ENCODE measurements at regions not wholly inside any gene's neighbourhood (a gene's known extent, or its start where the extent isn't known, plus 50 kb on each side); places are given as distances from the start of the nearest gene placed in this dataset.
A peak's percentile ranks its signal among the peaks of the same experiment; 100 is the strongest.

DNA sequence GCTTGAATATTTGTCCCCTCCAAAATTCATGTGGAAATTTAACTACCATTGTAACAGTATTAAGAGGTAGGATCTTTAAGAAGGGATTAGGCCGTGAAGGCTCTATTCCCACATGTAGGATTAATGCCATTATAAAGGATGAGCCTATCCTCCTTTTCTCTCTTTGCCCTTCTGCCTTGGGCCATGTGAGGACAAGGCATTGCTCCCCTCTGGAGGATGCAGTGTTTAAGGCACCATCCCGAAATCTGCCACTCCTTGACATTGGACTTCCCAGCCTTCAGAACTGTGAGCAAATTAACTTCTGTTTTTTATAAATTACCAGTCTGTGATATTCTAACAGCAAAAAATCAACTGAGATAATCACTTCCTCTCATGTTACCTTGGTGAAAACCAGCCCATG lies 124.4 kb downstream of the TOMM20 start:
- H3K27ac ChIP-seq (replicated peaks), result no peak overlapping the region
- H3K4me3 ChIP-seq (replicated peaks; ENCODE audit: insufficient read depth, low read length), result no peak overlapping the region
- no peak for DNase-seq (ENCODE audit: low read depth in 1 of 2, low spot score in 1 of 2)
- TF ChIP-seq SPI1 (IDR thresholded peaks at IDR 0.05; ENCODE audit: borderline replicate concordance, low read depth), result peak; percentile 4; the same call in 1 of the 2 replicates
- TF ChIP-seq, protein P1, sequence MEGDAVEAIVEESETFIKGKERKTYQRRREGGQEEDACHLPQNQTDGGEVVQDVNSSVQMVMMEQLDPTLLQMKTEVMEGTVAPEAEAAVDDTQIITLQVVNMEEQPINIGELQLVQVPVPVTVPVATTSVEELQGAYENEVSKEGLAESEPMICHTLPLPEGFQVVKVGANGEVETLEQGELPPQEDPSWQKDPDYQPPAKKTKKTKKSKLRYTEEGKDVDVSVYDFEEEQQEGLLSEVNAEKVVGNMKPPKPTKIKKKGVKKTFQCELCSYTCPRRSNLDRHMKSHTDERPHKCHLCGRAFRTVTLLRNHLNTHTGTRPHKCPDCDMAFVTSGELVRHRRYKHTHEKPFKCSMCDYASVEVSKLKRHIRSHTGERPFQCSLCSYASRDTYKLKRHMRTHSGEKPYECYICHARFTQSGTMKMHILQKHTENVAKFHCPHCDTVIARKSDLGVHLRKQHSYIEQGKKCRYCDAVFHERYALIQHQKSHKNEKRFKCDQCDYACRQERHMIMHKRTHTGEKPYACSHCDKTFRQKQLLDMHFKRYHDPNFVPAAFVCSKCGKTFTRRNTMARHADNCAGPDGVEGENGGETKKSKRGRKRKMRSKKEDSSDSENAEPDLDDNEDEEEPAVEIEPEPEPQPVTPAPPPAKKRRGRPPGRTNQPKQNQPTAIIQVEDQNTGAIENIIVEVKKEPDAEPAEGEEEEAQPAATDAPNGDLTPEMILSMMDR (IDR thresholded peaks at IDR 0.05; ENCODE audit: insufficient read depth, low read length), result no peak
- TF ChIP-seq, protein P2, sequence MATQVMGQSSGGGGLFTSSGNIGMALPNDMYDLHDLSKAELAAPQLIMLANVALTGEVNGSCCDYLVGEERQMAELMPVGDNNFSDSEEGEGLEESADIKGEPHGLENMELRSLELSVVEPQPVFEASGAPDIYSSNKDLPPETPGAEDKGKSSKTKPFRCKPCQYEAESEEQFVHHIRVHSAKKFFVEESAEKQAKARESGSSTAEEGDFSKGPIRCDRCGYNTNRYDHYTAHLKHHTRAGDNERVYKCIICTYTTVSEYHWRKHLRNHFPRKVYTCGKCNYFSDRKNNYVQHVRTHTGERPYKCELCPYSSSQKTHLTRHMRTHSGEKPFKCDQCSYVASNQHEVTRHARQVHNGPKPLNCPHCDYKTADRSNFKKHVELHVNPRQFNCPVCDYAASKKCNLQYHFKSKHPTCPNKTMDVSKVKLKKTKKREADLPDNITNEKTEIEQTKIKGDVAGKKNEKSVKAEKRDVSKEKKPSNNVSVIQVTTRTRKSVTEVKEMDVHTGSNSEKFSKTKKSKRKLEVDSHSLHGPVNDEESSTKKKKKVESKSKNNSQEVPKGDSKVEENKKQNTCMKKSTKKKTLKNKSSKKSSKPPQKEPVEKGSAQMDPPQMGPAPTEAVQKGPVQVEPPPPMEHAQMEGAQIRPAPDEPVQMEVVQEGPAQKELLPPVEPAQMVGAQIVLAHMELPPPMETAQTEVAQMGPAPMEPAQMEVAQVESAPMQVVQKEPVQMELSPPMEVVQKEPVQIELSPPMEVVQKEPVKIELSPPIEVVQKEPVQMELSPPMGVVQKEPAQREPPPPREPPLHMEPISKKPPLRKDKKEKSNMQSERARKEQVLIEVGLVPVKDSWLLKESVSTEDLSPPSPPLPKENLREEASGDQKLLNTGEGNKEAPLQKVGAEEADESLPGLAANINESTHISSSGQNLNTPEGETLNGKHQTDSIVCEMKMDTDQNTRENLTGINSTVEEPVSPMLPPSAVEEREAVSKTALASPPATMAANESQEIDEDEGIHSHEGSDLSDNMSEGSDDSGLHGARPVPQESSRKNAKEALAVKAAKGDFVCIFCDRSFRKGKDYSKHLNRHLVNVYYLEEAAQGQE (IDR thresholded peaks at IDR 0.05; ENCODE audit: insufficient replicate concordance, low read depth), result no peak
- no peaks in the 10 kb centered on the region for H3K27me3 ChIP-seq (ENCODE audit: insufficient read depth, poor library complexity, severe bottlenecking)

DNA sequence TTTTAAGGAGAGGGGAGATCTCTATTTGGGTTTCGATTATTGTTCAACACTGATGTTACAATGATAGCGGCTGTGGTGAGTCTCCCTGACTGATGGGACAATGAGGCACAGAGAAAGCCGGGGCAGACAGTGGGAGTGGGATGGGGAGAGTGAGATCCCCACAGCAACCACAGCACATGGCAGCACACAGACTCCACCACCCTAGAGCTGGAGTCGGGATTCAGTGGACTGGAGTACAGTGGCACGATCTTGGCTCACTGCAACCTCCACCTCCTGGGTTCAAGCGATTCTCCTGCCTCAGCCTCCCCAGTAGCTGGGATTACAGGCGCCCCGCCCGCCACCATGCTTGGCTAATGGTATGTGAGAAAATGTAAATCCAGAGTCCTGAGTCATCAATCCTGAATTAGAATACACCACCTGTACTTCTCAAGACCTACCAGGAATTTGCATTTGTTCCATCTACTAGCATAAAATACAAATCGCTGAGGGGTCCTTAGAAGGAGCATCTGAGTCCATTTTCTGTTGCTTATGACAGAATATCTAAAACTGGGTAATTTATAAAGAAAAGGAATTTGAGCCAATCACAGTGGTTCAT lies 125.8 kb downstream of the TOMM20 start:
- no peak for DNase-seq (ENCODE audit: low read depth in 1 of 2, low spot score in 1 of 2)
- TF ChIP-seq, protein P2 (IDR thresholded peaks at IDR 0.05; ENCODE audit: insufficient replicate concordance, low read depth), result no peak
- TF ChIP-seq POLR2AphosphoS5 (IDR thresholded peaks at IDR 0.05; ENCODE audit: low read depth) (no peak), SPI1 (IDR thresholded peaks at IDR 0.05; ENCODE audit: borderline replicate concordance, low read depth) (no peak)
- Histone ChIP-seq H3K27me3 (ENCODE audit: insufficient read depth, poor library complexity, severe bottlenecking) (no peaks in the 10 kb centered on the region), H3K4me3 (replicated peaks; ENCODE audit: insufficient read depth, low read length) (no peak overlapping the region), H3K27ac (replicated peaks) (no peak overlapping the region)

DNA sequence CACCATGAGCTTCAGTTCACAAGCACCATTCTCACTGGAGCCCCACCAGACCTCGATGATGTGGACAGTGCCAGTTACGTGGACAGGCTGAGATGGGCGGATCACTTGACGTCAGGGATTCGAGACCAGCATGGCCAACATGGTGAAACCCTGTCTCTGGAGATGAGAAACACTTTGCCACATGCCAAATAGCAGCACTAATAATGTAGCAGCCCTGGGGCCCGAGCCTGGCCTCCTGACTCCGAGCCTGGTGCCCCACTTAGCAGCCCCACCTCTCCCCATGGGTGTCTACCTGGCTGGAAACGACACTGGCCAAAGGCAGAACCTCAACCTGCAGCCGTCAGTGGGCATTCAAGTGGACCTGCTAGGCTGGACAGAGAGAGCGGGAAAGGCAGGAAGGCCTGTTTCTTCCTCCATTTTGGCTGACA lies 129.1 kb downstream of the TOMM20 start:
- DNase-seq (ENCODE audit: low read depth in 1 of 2, low spot score in 1 of 2), result no peak
- Histone ChIP-seq H3K27me3 (ENCODE audit: insufficient read depth, poor library complexity, severe bottlenecking) (no peaks in the 10 kb centered on the region), H3K27ac (replicated peaks) (no peak overlapping the region), H3K4me3 (replicated peaks; ENCODE audit: insufficient read depth, low read length) (no peak overlapping the region)
- TF ChIP-seq POLR2AphosphoS5 (IDR thresholded peaks at IDR 0.05; ENCODE audit: low read depth), result no peak
- no peak for TF ChIP-seq SPI1 (IDR thresholded peaks at IDR 0.05; ENCODE audit: borderline replicate concordance, low read depth)
- TF ChIP-seq, protein P1 (IDR thresholded peaks at IDR 0.05; ENCODE audit: insufficient read depth, low read length), result no peak
- TF ChIP-seq GABPA (IDR thresholded peaks at IDR 0.05; ENCODE audit: low read depth), result no peak
- TF ChIP-seq, protein P2 (IDR thresholded peaks at IDR 0.05; ENCODE audit: insufficient replicate concordance, low read depth), result no peak

Data from HL-60 (cell line).